Anterior cingulate cortex (tissue), 58 donors: ENCODE measurements at regions not wholly inside any gene's neighbourhood (a gene's known extent, or its start where the extent isn't known, plus 50 kb on each side); places are given as distances from the start of the nearest gene placed in this dataset.
"Not testable (repeated sequence)": the region's sequence is repeated elsewhere in the genome, so short reads cannot be mapped to it uniquely, and the experiment has no call there.

Experiments
- DNase-seq, 58 donors: peaks; one replicate each; lab custom pipeline; 2025; lab: John Stamatoyannopoulos, UW

DNA sequence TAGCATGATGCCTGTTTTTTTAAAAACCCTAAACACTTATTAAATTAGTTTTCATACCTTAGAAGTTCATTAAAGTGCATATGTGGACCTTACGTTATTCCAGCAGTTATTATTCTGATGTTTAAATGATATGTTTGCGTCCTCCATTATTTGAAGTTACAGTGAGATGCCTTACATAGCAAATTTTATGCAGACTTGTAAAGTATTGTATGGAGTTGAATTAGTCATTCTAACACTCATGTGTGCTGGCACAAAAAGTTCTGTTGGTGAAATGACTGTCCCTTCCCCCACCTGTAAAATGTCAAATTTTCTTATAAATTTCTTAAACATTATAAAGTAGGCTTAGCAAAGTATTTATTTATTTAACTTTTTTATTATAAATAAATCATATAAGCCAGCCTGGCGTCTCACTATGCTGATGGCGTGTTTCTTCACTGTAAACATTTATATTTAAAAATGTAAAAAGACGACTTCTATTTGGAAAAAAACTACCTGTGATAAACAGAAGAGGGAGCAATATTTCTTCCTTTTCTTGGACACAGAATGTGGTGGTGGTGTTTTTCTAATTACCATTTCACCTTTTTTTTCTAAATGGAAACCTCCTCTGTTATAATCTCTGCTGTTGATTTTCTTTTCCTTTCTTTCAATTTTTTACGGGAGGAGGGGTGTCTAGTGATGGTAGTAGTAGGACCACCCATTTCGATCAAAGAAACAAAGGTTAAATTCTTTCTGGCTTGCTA lies 155.4 kb downstream of the RFPL4B start:
- no peak for DNase-seq

DNA sequence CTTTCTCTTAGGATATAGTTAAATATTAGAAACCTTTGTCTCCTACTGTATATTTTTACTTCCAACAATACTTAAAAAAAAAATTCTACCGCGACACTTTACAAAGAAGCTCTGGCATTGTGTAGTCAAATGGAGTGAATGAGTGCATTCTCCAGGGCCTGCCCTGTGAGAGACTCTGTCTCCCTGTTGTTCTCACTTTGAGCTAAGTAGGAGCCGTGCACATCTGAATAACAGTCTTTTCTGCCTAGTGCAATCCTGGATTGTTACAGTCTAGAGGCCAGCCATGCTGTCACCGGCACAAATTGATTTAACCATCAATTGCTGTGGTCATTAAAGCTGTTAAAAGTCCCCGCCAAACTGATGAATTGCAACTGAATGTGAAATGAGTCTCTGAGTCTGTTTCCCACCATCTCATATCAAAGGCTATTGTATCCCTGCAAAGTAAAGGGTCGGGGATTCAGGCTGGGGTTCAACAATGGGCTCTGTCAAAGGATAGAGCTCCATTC lies 156.0 kb downstream of the RFPL4B start:
- DNase-seq = peak in 32 of 58 donors; percentile 1 to 59 (median 23)

DNA sequence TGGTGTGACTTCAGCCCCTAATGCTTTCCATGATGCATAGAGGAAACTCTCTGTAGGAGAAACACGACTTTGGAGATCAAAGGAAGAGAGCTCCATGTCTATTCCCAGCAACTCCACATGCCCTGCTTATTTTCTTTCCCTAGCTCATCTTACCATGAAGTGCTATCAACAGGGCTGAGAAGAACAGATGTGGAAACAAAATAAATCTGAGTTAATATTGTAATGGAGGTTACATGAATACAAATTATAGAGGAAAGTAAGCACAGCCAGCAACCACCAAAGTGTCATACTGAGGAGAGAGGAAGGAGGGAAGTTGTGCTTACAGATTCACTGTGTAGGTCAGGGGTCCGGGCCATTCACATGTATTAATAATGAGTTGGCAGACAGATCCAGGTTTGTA lies 157.5 kb downstream of the RFPL4B start:
- DNase-seq = no peak

DNA sequence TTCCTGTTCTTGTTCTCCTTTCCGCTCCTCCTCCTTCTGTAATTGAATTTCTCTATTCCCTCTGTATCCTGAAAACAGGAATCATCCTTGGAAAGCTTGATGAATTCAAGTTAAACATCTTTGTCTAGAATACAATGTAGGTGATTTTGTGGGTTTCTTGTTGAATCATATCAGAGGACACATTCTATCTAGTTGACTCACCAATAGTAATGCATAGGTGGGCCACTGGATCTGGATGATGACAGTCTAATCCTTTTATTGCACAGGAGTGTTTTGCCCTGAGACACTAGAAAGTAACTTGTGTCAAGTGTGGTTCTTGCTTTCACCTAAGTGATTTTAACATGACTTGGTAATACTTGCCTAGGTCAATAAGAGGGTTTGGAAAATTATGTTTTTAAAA lies 164.3 kb downstream of the RFPL4B start:
- no peak for DNase-seq

DNA sequence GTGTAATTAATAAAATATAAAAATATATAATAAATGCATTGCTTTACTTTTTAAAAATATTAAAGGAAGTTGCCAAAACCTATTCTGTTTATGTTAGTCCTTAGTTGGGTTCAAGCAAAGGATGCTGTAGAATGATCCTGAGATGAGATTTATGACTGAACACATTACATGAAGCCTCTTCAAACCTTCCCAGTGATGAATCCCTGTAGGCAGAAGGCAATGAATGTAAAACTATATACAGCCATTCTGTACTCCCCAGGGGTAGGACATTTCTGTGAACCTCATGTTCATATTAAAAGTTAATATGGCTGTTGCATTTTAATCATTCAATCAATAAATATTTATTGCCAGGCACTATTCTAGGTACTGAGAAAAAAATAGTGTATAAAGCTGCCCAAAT lies 166.0 kb downstream of the RFPL4B start:
- no peak for DNase-seq

DNA sequence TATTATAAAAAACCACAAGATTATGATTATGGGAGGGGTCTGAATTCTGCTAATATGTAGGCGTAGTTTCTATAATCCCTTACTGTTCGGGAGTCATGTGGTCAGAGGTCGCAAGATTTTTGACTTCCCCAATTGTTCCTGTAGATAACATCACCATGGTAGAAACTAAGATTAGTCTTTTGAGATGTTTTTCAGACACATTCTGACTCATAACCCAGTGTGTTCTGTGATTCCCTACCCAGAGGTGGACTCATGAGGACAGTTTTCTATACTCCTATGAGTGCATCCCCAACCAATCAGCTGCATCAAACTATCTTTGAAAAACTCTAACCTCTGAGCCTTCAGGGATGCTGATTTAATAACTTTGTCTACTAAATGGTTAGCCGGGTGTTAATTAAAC lies 175.5 kb downstream of the RFPL4B start:
- no peak for DNase-seq

DNA sequence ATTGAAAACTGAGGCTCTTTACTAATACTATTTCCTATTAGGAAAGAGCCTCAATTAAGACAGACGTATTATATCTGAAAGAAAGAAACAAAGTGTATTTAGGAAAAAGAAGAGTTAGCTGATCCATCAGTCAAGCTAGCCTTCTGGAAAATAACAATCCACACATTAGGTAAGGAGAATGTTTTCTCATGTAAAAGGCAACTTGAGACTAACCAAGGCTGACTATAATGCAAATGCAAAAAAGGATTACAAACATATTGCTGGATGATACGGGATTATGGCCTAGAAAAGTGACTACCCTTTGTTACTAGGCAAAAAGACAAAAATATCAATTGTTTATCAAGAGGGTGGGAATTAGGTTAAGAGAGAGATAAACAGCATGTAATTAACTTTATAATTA lies 176.9 kb downstream of the RFPL4B start:
- no peak for DNase-seq

DNA sequence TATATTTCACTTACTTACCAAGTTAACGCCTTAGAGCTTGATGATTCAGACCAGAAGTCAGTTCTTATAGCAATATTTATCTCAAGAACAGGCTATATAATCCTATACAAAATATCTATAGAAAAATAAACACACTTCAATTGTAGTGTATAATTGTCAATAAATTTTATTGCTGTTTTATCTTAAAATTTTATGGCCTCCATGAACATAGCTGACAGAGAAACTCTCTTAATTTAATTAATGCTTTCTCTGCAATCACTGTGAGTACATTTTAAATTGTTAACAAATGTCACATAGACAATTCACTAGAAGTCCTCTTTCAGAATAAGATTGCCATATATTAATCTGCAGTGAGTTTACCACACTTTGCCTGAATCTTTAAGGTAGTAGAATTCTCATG lies 178.6 kb downstream of the RFPL4B start:
- no peak for DNase-seq

DNA sequence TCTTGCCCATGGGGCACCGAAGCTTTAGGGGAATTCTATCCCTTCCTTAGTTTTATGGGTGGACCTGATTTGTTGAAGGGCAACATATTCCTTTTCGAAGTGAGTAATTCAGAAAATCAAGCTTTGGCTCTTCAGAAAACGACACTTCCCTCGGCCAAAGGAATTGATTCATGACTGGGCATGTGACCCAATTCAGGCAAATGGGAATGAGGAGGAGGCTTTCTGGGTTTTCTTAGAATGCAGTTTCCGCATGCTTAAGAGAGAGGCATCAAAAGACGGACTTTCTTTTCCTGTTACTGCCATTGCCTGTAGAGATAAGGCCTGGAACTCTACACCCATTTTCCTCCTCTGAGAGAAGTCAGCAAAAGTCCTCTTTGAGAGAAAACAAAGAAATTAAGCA lies 179.5 kb downstream of the RFPL4B start:
- no peak for DNase-seq

DNA sequence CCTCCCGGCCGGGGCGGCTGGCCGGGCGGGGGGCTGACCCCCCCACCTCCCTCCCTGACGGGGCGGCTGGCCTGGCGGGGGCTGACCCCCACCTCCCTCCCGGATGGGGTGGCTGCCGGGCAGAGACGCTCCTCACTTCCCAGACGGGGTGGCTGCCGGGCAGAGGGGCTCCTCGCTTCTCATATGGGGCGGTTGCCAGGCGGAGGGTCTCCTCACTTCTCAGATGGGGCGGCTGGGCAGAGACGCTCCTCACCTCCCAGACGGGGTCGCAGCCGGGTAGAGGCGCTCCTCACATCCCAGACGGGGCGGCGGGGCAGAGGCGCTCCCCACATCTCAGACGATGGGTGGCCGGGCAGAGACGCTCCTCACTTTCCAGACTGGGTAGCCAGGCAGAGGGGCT lies 181.2 kb downstream of the RFPL4B start:
- not testable (repeated sequence) for DNase-seq

DNA sequence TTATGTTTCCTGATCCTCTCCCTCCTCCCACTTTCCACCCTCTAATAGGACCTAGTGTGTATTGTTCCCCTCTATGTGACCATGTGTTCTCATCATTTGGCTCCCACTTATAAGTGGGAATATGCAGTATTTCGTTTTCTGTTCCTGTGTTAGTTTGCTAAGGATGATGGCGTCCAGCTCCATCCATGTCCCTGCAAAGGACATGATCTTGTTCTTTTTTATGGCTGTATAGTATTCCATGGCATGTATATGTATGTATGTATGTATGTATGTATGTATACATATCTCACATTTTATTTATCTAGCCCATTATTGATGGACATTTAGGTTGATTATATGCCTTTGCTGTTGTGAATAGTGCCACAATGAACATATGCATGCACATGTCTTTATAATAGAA lies 188.7 kb downstream of the RFPL4B start:
- no peak for DNase-seq

DNA sequence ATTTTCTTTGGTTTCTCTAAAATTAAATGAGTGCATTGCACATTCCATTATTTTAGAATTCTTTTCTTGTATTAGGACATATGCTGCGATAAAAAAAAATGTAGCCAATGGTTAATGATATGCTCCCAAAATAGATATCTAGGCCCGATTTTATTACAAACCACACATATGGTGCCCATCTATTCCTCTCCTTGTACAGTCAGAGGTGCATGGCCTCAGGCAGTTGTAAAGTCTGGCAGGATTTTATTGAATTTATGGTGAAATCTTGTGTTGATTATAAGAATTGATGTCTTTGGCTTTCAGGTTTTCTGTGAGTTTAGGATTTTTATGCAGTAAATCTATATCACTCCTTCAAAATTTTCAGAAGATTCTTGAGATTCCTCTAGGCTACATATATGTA lies 192.2 kb downstream of the RFPL4B start:
- no peak for DNase-seq

DNA sequence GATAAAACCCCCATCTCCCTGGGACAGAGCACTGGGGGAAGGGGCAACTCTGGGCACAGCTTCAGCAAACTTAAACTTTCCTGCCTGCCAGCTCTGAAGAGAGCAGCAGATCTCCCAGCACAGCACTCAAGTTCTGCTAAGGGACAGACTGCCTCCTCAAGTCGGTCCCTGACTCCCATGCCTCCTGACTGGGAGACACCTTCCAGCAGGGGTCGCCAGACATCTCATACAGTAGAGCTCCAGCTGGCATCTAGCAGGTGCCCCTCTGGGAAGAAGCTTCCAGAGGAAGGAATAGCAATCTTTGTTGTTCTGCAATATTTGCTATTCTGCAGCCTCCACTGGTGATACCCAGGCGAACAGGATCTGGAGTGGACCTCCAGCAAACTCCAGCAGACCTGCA lies 194.7 kb downstream of the RFPL4B start:
- not testable (repeated sequence) for DNase-seq

DNA sequence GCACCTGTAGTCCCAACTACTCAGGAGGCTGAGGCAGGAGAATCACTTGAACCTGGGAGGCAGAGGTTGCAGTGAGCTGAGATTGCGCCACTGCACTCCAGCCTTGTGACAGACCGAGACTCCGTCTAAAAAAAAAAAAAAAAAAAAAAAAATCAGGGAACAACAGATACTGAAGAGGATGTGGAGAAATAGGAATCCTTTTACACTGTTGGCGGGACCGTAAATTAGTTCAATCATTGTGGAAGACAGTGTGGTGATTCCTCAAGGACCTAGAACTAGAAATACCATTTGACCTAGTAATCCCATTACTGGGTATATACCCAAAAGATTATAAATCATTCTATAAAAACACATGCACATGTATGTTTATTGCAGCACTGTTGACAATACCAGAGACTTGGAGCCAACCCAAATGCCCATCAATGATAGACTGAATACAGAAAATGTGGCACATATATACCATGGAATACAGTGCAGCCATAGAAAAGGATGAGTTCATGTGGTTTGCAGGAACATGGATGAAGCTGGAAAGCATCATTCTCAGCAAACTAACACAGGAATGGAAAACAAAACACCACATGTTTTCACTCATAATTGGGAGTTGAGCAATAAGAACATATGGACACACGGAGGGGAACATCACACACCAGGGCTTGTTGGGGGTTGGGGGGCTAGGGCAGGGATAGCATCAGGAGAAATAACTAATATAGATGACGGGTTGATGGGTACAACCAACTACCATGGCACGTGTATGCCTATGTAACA lies 200.4 kb downstream of the RFPL4B start:
- DNase-seq = not testable (repeated sequence)

DNA sequence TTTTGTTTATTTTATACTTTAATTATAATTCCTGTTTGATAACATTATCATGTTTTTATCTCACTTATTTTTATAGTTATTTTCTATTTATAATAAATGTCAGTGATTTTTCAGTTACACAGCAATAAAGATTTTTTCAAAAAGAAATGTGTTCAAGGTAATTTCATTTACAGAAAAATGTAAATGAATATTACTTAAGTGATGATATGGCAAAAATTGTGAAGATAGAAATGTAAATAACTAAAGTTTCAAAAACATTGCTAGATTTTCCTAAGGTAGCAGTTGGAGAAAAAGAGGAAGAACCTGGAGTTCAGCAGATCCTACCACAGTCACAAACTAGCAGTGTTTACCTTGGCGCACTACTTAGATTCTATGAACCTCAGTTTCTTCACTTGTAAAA lies 202.6 kb downstream of the RFPL4B start:
- DNase-seq = no peak

DNA sequence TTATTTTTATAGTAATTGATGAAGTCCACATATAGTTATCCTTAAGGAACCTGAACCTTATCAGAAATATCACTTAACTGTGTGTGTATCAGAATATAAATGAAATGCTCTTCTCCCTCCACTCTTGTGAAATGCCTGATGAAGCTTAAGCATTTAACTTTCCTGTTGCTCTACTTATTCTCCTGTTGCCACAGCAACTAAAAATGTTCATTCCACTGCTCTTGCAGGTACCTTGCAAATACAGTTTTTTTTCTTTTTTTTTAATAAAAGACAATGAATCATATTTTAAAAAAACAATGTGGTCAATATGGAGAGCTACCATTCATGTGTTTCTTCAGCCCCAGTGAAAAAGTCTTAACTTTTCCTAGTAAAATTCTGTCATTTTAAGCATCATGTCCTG lies 210.3 kb downstream of the RFPL4B start:
- no peak for DNase-seq

DNA sequence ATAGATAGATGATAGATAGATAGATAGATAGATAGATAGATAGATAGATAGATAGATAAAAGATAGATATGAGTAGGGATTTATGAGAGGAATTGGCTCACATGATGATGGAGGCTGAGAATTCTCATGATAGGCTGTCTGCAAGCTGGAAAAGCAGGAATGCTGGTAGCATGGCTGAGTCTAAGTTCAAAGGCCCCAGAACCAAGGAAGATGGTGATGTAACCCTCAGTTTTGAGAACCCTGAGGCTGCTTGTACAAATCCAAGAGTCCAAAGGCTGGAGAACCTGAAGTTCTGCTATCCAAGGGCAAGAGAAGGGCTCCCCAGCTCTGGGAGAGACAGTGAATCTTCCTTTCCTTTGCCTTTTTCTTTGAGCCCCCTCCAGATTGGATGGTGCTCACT lies 210.8 kb downstream of the RFPL4B start:
- no peak for DNase-seq

DNA sequence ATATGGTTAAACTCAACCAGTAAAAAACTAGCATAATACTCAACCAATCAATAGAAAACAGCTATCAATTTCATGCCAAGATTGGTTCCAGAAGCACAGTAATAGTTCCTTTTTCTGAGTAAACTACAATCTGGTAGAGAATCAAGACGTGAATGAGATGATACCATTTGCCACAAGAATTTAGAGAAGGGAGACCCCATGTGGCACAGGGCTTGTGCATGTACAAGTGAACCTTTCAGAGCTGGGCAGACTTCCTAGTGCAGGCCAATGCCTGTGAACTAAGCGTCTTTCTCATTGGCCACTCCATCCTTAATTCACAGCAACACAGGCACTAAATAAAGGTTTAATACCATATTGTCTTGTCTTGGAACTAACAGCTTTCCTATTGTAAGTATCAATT lies 213.5 kb downstream of the RFPL4B start:
- DNase-seq = no peak

DNA sequence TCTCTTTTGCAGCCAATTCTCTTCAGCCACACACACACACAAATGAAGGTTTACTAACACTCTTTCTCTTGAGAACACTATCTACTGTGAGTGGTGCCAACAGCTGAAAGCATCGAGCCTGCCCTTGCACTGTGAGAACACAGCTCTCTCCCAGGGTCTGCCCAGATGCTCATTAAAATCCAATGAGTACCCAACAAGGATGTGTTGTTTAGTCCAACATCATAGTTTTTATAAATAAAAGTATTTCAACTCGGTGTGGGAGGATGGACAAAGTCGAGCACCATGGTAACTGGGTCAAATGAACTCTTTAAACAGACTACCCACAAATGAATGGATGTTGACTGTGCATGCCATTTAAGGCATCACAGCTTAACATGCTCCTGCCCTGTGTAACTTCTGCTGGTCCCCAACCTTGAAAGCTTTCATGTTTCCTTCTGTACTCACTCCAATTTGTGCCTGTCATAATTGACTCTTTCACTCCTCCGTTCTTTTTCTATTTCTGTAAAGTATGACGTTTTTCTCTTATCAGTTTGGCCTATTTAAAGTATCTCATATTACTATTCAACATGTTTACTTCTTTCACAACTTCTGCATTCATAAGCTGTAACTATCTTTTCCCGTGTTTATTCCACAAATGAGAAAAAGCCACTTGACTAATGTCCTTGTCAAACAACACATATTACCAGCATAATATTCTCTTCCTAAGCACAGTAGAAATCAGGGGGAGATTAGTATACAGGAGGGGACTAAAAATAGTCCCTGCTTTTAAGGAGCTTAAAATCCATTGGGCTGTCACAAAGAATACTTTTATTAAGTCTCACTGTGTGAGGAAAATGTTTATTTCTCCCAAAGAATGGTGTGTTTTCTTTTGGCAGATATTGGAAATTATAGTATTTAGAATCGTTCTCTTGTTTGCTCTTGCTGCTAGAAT lies 215.4 kb downstream of the RFPL4B start:
- DNase-seq = peak in 44 of 58 donors; percentile 1 to 86 (median 36)

DNA sequence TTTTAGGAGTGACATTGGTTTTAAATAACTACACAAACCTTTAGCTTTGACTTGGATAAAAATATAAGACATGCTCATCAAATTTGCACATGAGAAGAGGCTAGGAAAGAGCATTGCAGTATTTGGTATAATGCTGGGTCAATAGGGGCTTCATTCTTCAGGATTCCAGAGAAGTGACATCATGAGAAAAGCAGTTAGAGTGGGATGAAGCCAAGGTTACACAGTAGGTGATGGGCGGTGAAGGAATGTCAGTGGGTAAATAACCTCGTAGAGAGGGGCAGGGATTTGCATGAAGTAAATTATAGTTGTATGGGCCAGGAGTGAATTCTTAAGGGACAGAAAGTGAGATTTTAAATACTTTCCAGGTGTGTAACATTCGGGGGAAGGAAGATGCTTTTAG lies 216.2 kb downstream of the RFPL4B start:
- no peak for DNase-seq

DNA sequence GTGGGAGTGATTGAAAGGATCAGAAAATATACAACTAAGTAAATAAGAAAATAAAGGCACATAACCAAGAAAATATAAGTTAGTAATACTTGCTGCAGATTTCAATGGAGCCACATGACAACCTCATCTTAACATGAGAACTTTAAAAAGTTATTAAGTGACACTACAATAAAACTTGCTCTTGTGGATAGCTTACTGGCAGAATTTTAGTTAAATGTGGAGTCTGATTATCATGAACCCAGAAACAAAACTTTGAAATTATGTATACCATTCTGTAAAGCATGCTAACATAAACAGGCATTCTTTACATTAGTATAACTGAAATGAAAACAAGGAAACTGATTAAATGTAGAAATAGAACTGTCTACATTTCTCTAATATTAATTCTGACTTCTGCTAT lies 220.9 kb downstream of the RFPL4B start:
- DNase-seq = no peak
